AG08396 (cell line): ENCODE measurements at regions not wholly inside any gene's neighbourhood (a gene's known extent, or its start where the extent isn't known, plus 50 kb on each side); places are given as distances from the start of the nearest gene placed in this dataset.

ENCODE experiments used
- DNase-seq: peaks from one replicate; pipeline ENCODE4 v3.0.0; 2012; ENCODE audit warnings: low spot score, mixed read lengths

GRCh38 chr15:58271410-58271809, 133.2 kb downstream of the AQP9 start:
- DNase-seq: no peak

GRCh38 chr15:58273104-58273503, 134.9 kb downstream of the AQP9 start:
- no peak for DNase-seq

GRCh38 chr15:58274885-58275284, 136.7 kb downstream of the AQP9 start:
- DNase-seq: no peak

- DNase-seq: no peak
These were observed 137.6 kb downstream of the AQP9 start for GRCh38 chr15:58275785-58276184.

- DNase-seq: no peak
These were observed 138.7 kb downstream of the AQP9 start for GRCh38 chr15:58276924-58277323.

- DNase-seq: no peak
These were observed 139.2 kb downstream of the AQP9 start for GRCh38 chr15:58277333-58277732.

GRCh38 chr15:58279106-58279505, 140.9 kb downstream of the AQP9 start:
- no peak for DNase-seq

- DNase-seq: no peak
These were observed 141.5 kb downstream of the AQP9 start for GRCh38 chr15:58279654-58280053.

- peak; percentile 19 for DNase-seq
These were observed 144.0 kb downstream of the AQP9 start for GRCh38 chr15:58282060-58282708.

GRCh38 chr15:58283302-58283701, 145.1 kb downstream of the AQP9 start:
- no peak for DNase-seq

GRCh38 chr15:58284293-58284692, 146.1 kb downstream of the AQP9 start:
- no peak for DNase-seq

- DNase-seq: no peak
These were observed 146.4 kb upstream of the LIPC start for GRCh38 chr15:58285212-58285920.

GRCh38 chr15:58285921-58286278, 145.9 kb upstream of the LIPC start:
- no peak for DNase-seq

- DNase-seq: no peak
These were observed 145.3 kb upstream of the LIPC start for GRCh38 chr15:58286523-58286922.

- no peak for DNase-seq
These were observed 143.9 kb upstream of the LIPC start for GRCh38 chr15:58287891-58288290.

GRCh38 chr15:58288592-58288991, 143.2 kb upstream of the LIPC start:
- no peak for DNase-seq

GRCh38 chr15:58291848-58292247, 139.9 kb upstream of the LIPC start:
- no peak for DNase-seq

GRCh38 chr15:58292751-58293175, 139.0 kb upstream of the LIPC start:
- DNase-seq: no peak

GRCh38 chr15:58293622-58294550, 137.9 kb upstream of the LIPC start:
- DNase-seq: no peak

- DNase-seq: no peak
These were observed 137.0 kb upstream of the LIPC start for GRCh38 chr15:58294681-58295254.

GRCh38 chr15:58295637-58296215, 136.1 kb upstream of the LIPC start:
- no peak for DNase-seq

- no peak for DNase-seq
These were observed 135.5 kb upstream of the LIPC start for GRCh38 chr15:58296276-58296675.
